MM.1S (cell line): ENCODE measurements at regions not wholly inside any gene's neighbourhood (a gene's known extent, or its start where the extent isn't known, plus 50 kb on each side); places are given as distances from the start of the nearest gene placed in this dataset.

Experiments used
- CTCF ChIP-seq: fragments of 300-600 bp; sonication (generic); IDR thresholded peaks from 2 replicates; pipeline ENCODE4 v1.5.1; 2016; ENCODE audit warnings: antibody characterized with exemption, low read length, mixed read lengths
- EZH2 ChIP-seq: fragments of 300-600 bp; sonication (generic); optimal IDR thresholded peaks from 2 replicates; pipeline ENCODE3; 2017; ENCODE audit warnings: low read depth, mild to moderate bottlenecking, antibody characterized with exemption, low read length, mixed read lengths

GRCh38 chr2:103525756-103526155 is 763.9 kb downstream of the TMEM182 start:
- TF ChIP-seq CTCF (no peak), EZH2 (no peak)
